ENCODE measurements at regions not wholly inside any gene's neighbourhood (a gene's known extent, or its start where the extent isn't known, plus 50 kb on each side); places are given as distances from the start of the nearest gene placed in this dataset.

- TF ChIP-seq CTCF (IDR thresholded peaks at IDR 0.05; ENCODE audit: insufficient read depth, low read depth, low read length) (no peak), EZH2 (IDR thresholded peaks at IDR 0.05; ENCODE audit: insufficient read depth, low read length) (no peak)
Measured at GRCh38 chr6:105591053-105591452, 188.2 kb upstream of the PREP start.
